Hepatocyte (in vitro differentiated cells): ENCODE measurements at regions not wholly inside any gene's neighbourhood (a gene's known extent, or its start where the extent isn't known, plus 50 kb on each side); places are given as distances from the start of the nearest gene placed in this dataset.

Experiments used
- DNase-seq: peaks from one replicate; pipeline ENCODE4 v3.0.0-alpha.2; 2016; ENCODE audit warnings: low spot score
- H2AFZ ChIP-seq: fragments of 200-600 bp; sonication (generic); 2 replicates; pipeline ENCODE4 v1.6.0; 2016; ENCODE audit warnings: antibody characterized with exemption, mild to moderate bottlenecking
- H3K27ac ChIP-seq: fragments of 200-600 bp; sonication (generic); 2 replicates; pipeline ENCODE4 v1.5.1; 2016; ENCODE audit warnings: mild to moderate bottlenecking
- H3K27me3 ChIP-seq: fragments of 200-600 bp; sonication (generic); 2 replicates; pipeline ENCODE4 v1.6.1; 2016
- H3K36me3 ChIP-seq: fragments of 200-600 bp; sonication (generic); replicated peaks from 2 replicates; pipeline ENCODE4 v1.5.1; 2016; ENCODE audit warnings: low read depth; ENCODE audit not compliant: insufficient read depth
- H3K4me1 ChIP-seq: fragments of 200-600 bp; sonication (generic); 2 replicates; pipeline ENCODE4 v1.5.1; 2016; ENCODE audit warnings: mild to moderate bottlenecking, moderate library complexity; ENCODE audit not compliant: insufficient read depth
- H3K4me2 ChIP-seq: fragments of 200-600 bp; sonication (generic); 2 replicates; pipeline ENCODE4 v1.6.0; 2016
- H3K4me3 ChIP-seq: fragments of 200-600 bp; sonication (generic); 2 replicates; pipeline ENCODE4 v1.5.1; 2016; ENCODE audit warnings: mild to moderate bottlenecking
- H3K79me2 ChIP-seq: fragments of 200-600 bp; sonication (generic); 2 replicates; pipeline ENCODE4 v1.6.0; 2017; ENCODE audit warnings: mild to moderate bottlenecking
- H3K9me2 ChIP-seq: fragments of 200-600 bp; sonication (generic); replicated peaks from 2 replicates; pipeline ENCODE4 v1.6.0; 2017; ENCODE audit warnings: mild to moderate bottlenecking; ENCODE audit not compliant: insufficient read depth
- H3K9me3 ChIP-seq: fragments of 200-600 bp; sonication (generic); 2 replicates; pipeline ENCODE4 v1.5.1; 2016; ENCODE audit warnings: low read depth, mild to moderate bottlenecking
- H4K20me1 ChIP-seq: fragments of 200-600 bp; sonication (generic); 2 replicates; pipeline ENCODE4 v1.6.0; 2016; ENCODE audit warnings: mild to moderate bottlenecking; ENCODE audit not compliant: insufficient read depth, poor library complexity, severe bottlenecking
- EZH2 ChIP-seq: fragments of 200-600 bp; sonication (generic); IDR thresholded peaks from 2 replicates; pipeline ENCODE4 v1.6.1; 2016; ENCODE audit warnings: antibody characterized with exemption, mild to moderate bottlenecking, borderline replicate concordance
- EZH2phosphoT487 ChIP-seq: fragments of 200-600 bp; sonication (generic); IDR thresholded peaks from one replicate; pipeline ENCODE4 v1.6.1; 2018; ENCODE audit warnings: antibody characterized with exemption, mild to moderate bottlenecking, low read depth, moderate library complexity; ENCODE audit not compliant: unreplicated experiment, severe bottlenecking
- WGBS: methylation state at CpG from one replicate; pipeline ENCODE4 v1.1.6; 2016; ENCODE audit warnings: low lambda C conversion rate; ENCODE audit errors: missing lambda C conversion rate; 5-methylcytosine and 5-hydroxymethylcytosine counted together
- TF ChIP-seq, protein P1 (sequence below): fragments of 200-600 bp; sonication (generic); IDR thresholded peaks from 2 replicates; pipeline ENCODE4 v1.5.1; 2016; ENCODE audit warnings: antibody characterized with exemption, mild to moderate bottlenecking; ENCODE audit not compliant: poor library complexity

DNA sequence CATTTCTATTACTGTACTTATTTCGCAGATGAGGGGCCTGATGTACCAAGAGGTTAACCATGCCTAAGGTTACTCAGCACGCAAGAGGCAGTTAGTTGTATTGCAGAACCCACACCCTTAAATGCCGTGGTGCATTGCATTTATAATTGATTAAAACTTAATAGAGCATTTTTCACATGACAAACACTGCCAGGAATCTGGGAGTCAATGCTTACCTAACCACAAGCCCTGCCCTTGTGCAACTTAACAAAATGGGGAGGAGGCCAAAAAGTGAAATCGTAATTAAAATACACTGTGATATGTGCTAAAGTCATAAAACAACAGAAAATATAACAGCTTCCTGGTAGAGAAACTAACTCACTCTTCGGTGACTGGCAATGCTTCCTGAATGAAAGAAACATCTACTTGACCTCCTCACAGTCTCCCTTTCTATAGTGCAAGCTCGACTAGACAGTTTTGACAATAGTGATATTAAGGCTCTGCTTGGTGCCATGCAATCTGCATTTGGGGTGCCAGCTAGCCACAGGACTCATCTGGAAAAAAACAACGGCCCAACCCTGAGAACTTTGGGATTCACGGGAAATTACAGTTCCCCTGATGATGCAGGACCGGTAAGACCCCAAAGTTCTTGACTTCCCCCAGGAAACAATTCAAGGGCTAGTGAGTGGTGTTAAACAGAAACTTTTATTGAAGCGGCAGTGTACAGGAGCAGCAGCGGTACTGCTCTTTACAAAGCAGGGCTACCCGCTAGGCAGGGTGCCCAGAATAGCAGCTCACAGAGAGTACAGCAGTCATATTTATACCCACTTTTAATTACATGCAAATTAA is 612.4 kb downstream of the TNS3 start:
- peaks cover 10% of the 10 kb centered on the region for H3K9me3 ChIP-seq
- no peak overlapping the region for H2AFZ ChIP-seq
- no peaks in the 10 kb centered on the region for H4K20me1 ChIP-seq
- H3K9me2 ChIP-seq, result no peaks in the 10 kb centered on the region
- no peak for DNase-seq
- 90% methylated on average over 12 of the region's 12 CpGs for WGBS
- no peak overlapping the region for H3K4me2 ChIP-seq
- no peaks in the 10 kb centered on the region for H3K36me3 ChIP-seq
- no peaks in the 10 kb centered on the region for H3K4me1 ChIP-seq
- H3K27ac ChIP-seq, result no peak overlapping the region
- TF ChIP-seq EZH2, result no peak
- no peak for TF ChIP-seq EZH2phosphoT487
- TF ChIP-seq, protein P1, sequence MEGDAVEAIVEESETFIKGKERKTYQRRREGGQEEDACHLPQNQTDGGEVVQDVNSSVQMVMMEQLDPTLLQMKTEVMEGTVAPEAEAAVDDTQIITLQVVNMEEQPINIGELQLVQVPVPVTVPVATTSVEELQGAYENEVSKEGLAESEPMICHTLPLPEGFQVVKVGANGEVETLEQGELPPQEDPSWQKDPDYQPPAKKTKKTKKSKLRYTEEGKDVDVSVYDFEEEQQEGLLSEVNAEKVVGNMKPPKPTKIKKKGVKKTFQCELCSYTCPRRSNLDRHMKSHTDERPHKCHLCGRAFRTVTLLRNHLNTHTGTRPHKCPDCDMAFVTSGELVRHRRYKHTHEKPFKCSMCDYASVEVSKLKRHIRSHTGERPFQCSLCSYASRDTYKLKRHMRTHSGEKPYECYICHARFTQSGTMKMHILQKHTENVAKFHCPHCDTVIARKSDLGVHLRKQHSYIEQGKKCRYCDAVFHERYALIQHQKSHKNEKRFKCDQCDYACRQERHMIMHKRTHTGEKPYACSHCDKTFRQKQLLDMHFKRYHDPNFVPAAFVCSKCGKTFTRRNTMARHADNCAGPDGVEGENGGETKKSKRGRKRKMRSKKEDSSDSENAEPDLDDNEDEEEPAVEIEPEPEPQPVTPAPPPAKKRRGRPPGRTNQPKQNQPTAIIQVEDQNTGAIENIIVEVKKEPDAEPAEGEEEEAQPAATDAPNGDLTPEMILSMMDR, result no peak
- H3K79me2 ChIP-seq, result no peaks in the 10 kb centered on the region
- H3K4me3 ChIP-seq, result no peak overlapping the region
- H3K27me3 ChIP-seq, result no peaks in the 10 kb centered on the region

DNA sequence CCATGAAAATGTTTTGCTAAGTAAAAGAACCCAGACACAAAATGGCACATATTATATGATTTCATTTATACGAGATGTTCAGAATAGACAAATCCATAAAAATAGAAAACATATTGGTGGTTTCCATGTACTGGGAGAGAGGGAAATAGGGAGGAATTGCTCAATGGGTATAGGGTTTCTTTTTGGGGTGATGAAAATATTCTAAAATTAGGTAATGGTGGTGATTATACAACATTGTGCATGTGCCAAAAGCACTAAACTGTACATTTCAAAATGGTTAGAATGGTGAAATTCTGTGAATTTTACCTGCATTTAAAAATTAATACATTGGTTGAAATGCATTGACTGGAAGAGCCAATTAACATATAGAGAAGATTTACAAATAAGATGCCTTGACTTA is 613.9 kb downstream of the TNS3 start:
- no peaks in the 10 kb centered on the region for H3K36me3 ChIP-seq
- TF ChIP-seq EZH2phosphoT487 (no peak), EZH2 (no peak)
- TF ChIP-seq, protein P1, result no peak
- H3K4me2 ChIP-seq, result no peak overlapping the region
- no peaks in the 10 kb centered on the region for H4K20me1 ChIP-seq
- peaks cover 13% of the 10 kb centered on the region for H3K9me3 ChIP-seq
- H3K4me3 ChIP-seq, result no peak overlapping the region
- H3K27ac ChIP-seq, result no peak overlapping the region
- H3K27me3 ChIP-seq, result no peaks in the 10 kb centered on the region
- H3K4me1 ChIP-seq, result no peaks in the 10 kb centered on the region
- no peaks in the 10 kb centered on the region for H3K9me2 ChIP-seq
- H3K79me2 ChIP-seq, result no peaks in the 10 kb centered on the region
- no peak overlapping the region for H2AFZ ChIP-seq
- WGBS, result 92% methylated on average over 1 of the region's 1 CpG
- DNase-seq, result no peak

DNA sequence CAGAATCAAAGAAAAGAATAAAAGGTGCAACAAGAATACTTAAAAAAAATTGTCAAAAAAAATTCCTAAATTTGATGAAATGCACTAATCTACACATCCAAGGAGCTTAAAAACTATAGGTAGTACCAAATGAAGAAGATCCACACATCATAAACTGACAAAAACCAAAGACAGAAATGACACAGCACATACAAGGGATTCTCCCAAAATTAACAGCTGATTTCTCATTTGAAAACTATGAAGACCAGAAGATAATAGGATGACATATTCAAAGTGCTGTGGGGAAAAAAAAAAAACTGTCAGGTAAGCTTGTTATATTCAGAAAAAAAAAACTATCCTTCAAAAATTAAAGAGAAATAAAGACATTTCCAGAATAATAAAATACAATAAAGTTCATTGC is 618.2 kb downstream of the TNS3 start:
- TF ChIP-seq EZH2phosphoT487, result no peak
- TF ChIP-seq, protein P1, result no peak
- no peak for TF ChIP-seq EZH2
- Histone ChIP-seq H3K79me2 (no peaks in the 10 kb centered on the region), H2AFZ (no peak overlapping the region), H3K9me2 (no peaks in the 10 kb centered on the region), H3K9me3 (peaks cover 13% of the 10 kb centered on the region), H3K4me3 (no peak overlapping the region), H3K4me2 (no peak overlapping the region), H3K27me3 (no peaks in the 10 kb centered on the region), H3K36me3 (no peaks in the 10 kb centered on the region), H3K4me1 (no peaks in the 10 kb centered on the region), H3K27ac (no peak overlapping the region), H4K20me1 (no peaks in the 10 kb centered on the region)
- DNase-seq, result no peak
